ENCODE measurements at regions not wholly inside any gene's neighbourhood (a gene's known extent, or its start where the extent isn't known, plus 50 kb on each side); places are given as distances from the start of the nearest gene placed in this dataset.
A peak's percentile ranks its signal among the peaks of the same experiment; 100 is the strongest.

GRCh38 chr12:94026596-94026995 lies 121.8 kb upstream of the PLXNC1 start (continued):
- no peak for TF ChIP-seq ETS1 (IDR thresholded peaks at IDR 0.05)
- no peak for TF ChIP-seq REST (IDR thresholded peaks at IDR 0.05; ENCODE audit: unreplicated experiment)
- TF ChIP-seq ZNF114 (CRISPR knock-in tag; IDR thresholded peaks at IDR 0.05), result no peak
- no peak for TF ChIP-seq JUNB (IDR thresholded peaks at IDR 0.05; ENCODE audit: unreplicated experiment)
- TF ChIP-seq STAT1 (IDR thresholded peaks at IDR 0.05; ENCODE audit: unreplicated experiment), result no peak
- TF ChIP-seq EZH2phosphoT487 (IDR thresholded peaks at IDR 0.05; ENCODE audit: unreplicated experiment), result no peak
- no peak for TF ChIP-seq NANOG (IDR thresholded peaks at IDR 0.05; ENCODE audit: borderline replicate concordance)

- Histone ChIP-seq H3K4me2 (no peak overlapping the region), H3K36me3 (ENCODE audit: insufficient read depth) (no peaks in the 10 kb centered on the region), H2AFZ (0 out of 2 replicates have a peak overlapping the region, but pooled peaks have one; percentile 3), H3K27me3 (ENCODE audit: insufficient read depth) (no peaks in the 10 kb centered on the region), H3F3A (replicated peaks; ENCODE audit: low read depth) (no peaks in the 10 kb centered on the region), H3K79me2 (replicated peaks; ENCODE audit: insufficient read depth) (no peaks in the 10 kb centered on the region), H4K20me1 (replicated peaks; ENCODE audit: insufficient read depth) (no peaks in the 10 kb centered on the region), H3K27ac (ENCODE audit: low read depth) (no peak overlapping the region), H3K4me3 (no peak overlapping the region), H3K9me2 (ENCODE audit: insufficient read depth) (0 out of 2 replicates have a peak, but pooled peaks cover under 1% of the 10 kb centered on the region), H3K4me1 (ENCODE audit: insufficient read depth) (peaks cover 4% of the 10 kb centered on the region)
- ATAC-seq, result no peak
- TF ChIP-seq CTCF (conservative IDR thresholded peaks at IDR 0.05; ENCODE audit: low read depth in 2 of 2) (no peak), JUNB (IDR thresholded peaks at IDR 0.05; ENCODE audit: unreplicated experiment) (no peak), NANOG (IDR thresholded peaks at IDR 0.05; ENCODE audit: borderline replicate concordance) (no peak), REST (IDR thresholded peaks at IDR 0.05; ENCODE audit: unreplicated experiment) (no peak), ETS1 (IDR thresholded peaks at IDR 0.05) (no peak), EZH2phosphoT487 (IDR thresholded peaks at IDR 0.05; ENCODE audit: unreplicated experiment) (no peak), ZNF114 (CRISPR knock-in tag; IDR thresholded peaks at IDR 0.05) (no peak)
- DNase-seq (ENCODE audit: low spot score), result no peak
- Mint-ChIP-seq H3K4me1 (peaks cover 6% of the 10 kb centered on the region; the same call in 2 of the 3 replicates), H3K36me3 (ENCODE audit: low read depth) (peaks cover 8% of the 10 kb centered on the region; the same call in 1 of the 3 replicates), H3K27me3 (ENCODE audit: insufficient read depth, low read depth, poor library complexity) (peaks cover 2% of the 10 kb centered on the region), H3K9me3 (peaks cover 17% of the 10 kb centered on the region), H3K4me3 (no peak overlapping the region), H3K27ac (no peak overlapping the region)
Measured at GRCh38 chr12:94027561-94027960, 120.8 kb upstream of the PLXNC1 start.

All from GM23338 (cell line).